Stimulated activated CD8-positive, alpha-beta memory T cell treated with anti-CD3 and anti-CD28 coated beads, Interleukin-4, amount 100 ng/mL, for 1 hour (primary cell): ENCODE measurements at regions not wholly inside any gene's neighbourhood (a gene's known extent, or its start where the extent isn't known, plus 50 kb on each side); places are given as distances from the start of the nearest gene placed in this dataset.

ENCODE experiments used
- DNase-seq, 2 donors: peaks; one replicate each; pipeline ENCODE4 v3.0.0-alpha.2; 2020; ENCODE audit warnings: low read depth in 2 of 2, low spot score in 1 of 2

DNA sequence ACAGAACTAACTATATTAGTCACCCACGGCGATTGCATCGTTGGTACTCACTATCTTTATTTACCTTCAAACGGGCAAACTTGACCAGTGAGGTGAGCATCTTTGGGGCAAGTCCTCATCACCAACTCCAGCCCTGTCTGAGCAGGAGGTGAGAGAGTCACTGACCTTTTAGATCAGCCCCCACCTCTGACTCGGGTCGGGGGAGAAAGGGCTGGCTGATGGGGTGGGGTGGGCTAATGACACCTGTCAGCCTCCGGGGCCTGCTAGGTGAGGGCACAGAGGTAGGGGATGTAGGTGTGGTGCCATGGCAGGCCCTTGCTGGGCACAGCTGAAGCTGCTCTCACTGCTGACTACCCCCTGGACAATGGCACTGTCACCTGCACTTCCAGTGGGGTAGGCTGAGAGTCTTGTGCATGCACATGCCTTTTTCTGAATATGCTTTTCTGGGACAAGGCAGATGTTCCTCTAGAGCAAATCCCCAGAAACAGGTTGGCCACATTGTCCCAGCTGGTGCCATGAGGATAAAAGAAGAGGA is 359.5 kb upstream of the MKI67 start:
- DNase-seq = no peak

GRCh38 chr10:128487517-128487916 is 361.3 kb upstream of the MKI67 start:
- no peak for DNase-seq

DNA sequence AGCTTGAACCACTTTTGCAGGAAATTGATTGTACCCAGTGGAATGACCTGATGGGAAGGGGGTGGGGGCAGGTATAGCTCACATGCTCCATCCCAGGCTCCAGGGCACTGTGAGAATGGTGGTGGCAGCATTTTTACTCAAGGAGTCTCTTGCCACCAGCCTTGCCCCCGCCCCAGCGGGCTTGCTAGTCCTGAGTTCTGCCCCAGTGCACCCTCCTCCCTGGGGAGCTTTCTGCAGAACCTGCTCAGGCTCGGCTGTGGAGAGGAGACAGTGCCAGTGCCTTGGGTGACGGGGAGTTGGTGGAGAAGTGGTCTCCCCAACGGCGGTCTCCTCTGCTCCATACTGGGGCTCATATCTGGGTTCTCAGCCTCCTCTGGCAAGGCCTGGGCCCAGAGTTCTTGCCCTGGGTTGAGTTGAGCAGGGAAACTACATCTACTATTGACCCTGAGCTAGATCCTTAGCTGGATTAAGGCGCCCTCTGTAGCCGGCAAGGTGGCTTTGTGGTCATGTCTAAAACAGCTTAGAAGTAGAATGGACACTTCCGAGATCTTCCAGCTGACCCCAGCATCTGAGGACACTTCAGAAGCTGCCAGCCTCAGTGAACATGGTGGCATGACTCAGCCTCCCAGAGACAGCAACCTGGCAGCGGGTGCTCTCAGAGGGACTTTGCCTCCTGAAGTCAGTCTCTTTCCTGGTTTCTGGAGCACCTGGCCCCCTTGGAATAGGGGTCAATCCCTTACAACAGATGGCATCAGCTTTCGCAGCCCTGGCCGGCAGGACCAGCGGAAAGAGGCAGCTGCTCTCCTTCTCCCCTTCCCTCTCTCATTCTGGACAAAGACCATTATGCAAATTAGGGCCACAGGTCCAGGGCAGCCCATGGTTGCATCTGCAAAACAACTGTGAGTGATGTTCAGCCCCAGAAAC is 363.4 kb upstream of the MKI67 start:
- DNase-seq = no peak

DNA sequence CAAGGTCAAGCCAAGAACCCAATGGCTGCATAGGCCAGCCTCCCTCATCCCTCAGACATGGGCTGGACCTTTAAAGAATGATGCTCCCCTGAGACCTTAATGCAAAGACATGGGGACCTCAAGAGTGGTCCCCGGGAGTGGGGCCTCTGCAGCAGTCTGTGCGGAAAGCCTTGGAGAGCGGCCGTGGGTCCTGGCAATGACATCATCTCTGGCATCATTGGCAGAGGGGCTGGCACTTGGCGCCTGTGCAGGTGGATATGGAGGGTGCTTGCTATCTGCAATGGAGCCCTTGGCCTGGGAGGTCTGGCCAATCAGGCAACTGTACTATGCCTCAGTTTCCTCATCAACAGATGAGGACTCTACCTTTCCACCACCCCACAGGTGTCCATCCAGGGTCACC is 365.5 kb upstream of the MKI67 start:
- no peak for DNase-seq

- no peak for DNase-seq
These were observed 367.6 kb upstream of the MKI67 start for GRCh38 chr10:128493811-128494210.

DNA sequence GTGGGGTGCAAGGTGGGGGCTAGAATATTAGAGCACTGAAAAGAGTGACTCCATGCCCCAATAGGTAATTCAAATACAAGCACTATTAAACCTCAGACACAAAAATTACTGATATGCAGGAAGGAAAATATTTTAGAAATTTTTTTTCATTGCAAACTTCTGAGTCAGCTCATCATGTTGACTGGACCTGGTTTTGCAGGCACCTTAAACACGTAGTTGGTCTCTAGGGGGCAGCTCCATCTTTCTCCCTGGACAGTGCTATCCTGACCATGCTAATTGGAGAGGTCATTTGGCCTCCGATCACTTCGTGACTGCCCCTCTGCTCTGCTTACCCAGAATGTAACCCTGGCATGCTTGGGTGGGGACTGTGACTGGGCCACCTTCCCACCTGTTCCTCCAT is 368.4 kb upstream of the MKI67 start:
- no peak for DNase-seq

DNA sequence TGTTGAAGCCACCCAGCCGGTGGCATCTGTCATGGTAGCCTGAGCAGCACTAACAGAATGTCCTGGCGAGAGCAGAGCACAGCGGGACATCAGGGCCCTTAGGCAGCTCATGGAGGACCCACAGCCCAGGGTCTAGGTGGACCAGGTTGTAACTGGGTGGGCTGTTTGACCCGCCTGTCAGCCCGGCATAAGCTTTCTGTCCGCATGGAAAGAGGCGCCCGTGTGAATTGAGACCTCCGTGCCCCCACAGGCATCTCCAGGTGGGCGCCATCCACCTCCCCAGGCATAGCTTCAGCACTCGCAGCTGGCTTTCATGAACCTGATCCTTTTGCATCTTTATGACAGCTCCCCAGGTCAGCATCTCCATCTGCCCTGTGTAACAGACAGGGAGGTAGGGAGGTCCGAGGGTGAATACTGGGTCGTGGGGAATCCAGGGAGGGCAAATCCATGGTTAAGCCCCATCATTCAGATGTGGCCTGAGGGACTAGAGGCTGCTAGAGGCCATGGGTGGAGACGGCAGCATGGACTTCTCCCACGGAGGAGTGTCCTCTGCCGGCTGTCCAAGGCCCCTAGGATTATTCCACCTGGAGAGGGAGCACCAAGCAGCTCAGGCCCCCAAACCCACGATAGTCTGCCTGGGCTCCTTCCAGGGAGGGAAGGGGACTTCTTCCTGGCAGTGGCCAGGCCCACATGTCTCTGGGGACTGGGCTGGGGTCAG is 371.6 kb upstream of the MKI67 start:
- no peak for DNase-seq

DNA sequence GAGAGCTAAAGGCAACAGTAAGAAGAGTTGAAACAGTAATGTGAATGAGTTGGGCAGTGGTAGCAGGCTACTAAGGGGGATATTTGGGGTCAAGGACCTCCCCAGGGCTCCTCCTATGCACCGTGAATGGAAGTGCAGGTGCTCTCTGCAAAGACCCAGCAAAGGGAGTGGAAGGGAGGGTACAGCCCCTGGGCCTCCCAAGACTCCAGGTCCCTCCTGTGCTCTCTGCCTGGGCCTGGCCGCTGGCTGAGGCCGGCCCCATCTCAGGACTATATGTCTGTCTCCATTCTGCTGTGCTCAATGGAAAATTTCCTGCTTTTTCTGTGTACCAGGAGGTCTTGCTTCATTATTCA is 372.1 kb upstream of the MKI67 start:
- no peak for DNase-seq

GRCh38 chr10:128498746-128499145 is 372.5 kb upstream of the MKI67 start:
- no peak for DNase-seq

DNA sequence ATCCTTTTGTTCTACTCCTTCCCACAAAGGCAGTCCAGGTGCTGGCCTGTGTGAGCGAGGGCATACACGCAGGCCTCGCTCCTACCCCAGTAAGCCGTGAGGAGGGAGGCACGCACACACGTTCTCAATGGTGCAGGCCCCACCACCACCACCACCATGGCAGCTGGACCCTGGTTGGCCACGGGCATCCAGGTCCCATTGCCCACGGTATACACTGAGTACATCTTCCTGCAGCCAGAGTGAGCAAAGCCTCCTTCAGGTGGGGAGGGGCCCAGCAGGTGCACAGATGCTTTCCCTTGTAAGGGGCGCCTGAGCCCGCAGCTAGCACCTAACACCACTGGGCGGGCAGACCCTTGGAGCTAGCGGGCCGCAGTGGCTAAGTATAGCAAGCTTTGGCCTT is 373.3 kb upstream of the MKI67 start:
- no peak for DNase-seq

- no peak for DNase-seq
These were observed 373.7 kb upstream of the MKI67 start for GRCh38 chr10:128499956-128500355.

DNA sequence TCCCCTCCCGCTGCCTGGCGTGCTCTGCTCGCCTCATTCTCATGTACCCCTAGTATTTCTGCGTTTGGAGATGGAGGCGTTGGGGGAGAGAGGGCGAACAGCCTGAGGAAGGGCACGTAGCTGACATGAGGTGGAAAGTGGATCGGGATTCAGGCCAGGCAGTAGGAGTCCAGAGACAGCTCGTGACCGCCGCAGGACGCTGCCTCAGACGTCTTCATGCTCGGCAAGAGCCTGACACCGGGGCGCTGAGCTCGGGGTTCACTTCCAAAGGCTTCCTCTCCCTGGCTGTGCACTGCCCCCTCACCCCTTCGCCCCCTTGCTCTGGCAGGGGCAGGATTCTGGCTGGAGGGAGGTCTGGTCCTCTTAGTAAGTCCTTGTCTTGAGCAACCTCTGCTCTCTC is 374.4 kb upstream of the MKI67 start:
- no peak for DNase-seq

DNA sequence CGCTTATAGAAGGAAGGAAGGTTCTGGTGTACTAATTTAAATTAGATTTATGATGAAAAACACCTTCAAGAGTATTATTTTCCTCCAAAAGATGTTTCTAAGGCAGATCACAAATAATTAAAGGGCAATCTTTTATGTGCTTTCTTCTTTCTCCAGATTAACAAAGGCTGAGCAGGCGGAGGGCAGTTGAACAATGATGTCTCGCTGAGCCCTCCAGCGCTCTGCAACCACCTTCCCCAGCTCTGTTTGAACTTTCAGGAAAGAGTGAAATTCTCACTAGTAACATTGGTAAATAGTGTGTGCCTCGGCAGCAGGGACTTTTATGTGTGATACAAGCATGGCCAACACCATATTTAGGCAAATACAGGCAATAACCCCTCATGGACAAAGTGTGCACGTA is 379.1 kb upstream of the MKI67 start:
- DNase-seq = no peak

DNA sequence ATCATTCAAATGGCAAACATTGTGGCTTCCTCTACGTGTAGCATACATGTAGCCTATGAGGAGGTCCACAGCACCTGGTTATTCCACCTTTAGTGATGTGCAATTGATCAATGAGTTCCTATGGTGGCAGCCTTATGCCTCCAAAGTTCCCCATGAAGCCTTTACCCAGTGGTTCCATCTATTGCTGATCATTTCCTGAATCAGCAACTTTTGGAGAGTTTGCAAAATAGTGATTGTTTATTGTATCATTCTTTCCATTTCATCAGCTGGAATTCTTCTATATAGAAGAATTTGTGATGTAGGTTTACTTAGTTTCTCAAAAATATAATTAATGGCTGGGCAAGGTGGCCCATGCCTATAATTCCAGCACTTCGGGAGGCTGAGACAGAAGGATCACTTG is 380.2 kb upstream of the MKI67 start:
- no peak for DNase-seq

DNA sequence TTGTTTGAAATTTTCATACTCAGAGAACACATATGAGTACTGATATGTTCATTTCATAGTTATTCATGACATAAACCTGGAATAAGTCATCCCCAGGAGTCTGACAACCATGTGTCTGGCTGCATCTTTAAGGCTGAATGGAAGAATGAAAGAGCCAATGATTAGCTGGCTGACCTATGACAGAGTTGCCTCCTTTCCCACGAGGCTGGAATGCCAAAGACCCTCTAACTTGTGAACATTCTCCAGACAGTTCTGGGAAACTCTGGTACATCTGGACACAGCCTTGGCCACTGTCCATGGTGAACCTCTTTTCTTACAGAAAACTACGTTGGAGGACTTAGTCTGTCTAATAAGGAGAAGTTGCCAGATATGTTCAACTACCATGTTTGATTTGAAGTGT is 380.8 kb upstream of the MKI67 start:
- no peak for DNase-seq

DNA sequence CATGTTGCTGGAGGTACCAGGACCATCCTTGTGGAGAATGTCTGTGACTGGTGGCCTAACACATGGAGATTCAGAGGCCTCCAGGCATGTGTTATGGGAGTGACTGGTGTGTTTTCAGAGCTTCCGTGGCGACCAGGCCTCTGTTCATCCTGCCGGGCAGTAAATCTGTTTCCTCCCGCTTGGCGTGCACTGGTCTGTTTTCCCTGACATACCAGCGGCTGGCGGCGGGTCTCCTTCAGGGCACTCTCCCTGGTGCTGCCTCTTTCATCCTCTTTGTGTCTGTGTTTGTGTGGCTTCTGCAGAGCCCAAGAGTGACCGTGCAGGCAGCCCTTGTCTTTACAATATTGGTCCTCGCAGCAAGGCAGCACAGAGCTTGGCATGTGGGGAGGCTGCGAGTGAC is 385.1 kb upstream of the MKI67 start:
- DNase-seq = no peak

- no peak for DNase-seq
These were observed 386.5 kb upstream of the MKI67 start for GRCh38 chr10:128512767-128513166.

- DNase-seq = no peak
These were observed 388.3 kb upstream of the MKI67 start for GRCh38 chr10:128514536-128514935.

DNA sequence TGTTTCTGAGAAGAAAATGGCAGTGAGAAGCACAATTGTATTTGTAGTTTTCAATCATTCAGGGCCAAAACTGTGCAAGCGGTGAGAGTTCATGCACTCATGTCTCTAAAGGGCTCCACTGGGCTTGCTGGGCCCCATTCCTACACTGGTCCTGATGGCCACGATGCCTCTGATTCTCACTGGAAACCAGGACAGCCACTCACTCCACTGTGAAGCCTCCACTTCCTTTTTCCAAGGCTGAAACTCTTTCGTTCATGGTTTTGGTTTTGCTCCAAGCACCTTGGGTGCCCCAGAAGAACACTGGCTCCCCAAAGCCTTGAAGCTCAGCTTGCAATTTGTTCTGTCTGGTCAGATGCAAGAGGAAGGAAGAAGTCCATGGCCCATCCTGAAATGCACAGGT is 390.0 kb upstream of the MKI67 start:
- no peak for DNase-seq

DNA sequence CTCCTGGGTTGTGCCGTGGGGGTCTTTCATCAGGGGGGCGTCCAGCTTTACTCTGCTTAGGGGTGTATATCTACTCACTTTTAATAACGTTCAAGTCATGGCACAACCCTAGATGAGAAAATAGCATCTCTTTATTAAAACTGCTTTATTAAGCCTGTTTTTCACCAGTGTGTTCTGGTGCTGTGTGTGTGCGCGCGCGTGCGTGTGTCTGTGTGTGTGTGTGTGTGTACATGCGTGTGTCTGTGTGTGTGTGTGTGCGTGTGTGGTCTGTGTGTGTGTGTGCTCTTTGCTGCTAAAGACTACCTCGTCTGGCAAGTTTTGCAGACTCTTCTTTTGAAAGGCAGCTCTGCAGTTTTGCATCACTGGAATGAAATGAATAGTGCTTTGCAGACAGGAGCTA is 390.9 kb upstream of the MKI67 start:
- no peak for DNase-seq

DNA sequence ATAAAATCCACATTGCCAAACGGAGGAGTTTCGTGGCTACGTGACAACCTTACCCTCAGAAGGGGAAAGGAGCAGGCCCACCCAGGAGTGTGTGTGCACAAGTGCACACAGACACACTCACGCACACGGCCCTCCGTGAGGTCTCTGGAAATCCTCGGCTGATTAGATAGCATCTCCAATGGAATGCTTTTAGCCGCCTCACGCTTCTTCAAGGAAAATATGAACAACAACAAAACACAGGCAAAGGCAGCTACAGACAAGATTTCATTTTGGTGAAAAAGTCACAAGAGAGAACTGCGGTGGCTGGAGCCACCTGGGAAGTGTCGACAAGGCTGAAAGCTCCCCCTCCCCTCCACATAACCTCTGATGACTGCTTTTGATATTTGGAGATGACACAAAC is 391.8 kb upstream of the MKI67 start:
- DNase-seq = no peak

GRCh38 chr10:128519581-128519980 is 393.4 kb upstream of the MKI67 start:
- DNase-seq = no peak
